GM12878 (cell line): ENCODE measurements at regions not wholly inside any gene's neighbourhood (a gene's known extent, or its start where the extent isn't known, plus 50 kb on each side); places are given as distances from the start of the nearest gene placed in this dataset.

ENCODE experiments used
- CBX3 ChIP-seq: fragments of 200-600 bp; sonication (generic); IDR thresholded peaks from 2 replicates; pipeline ENCODE4 v1.6.1; 2016; ENCODE audit warnings: low read depth, borderline replicate concordance
- HDAC2 ChIP-seq: fragments of 200-600 bp; sonication (generic); IDR thresholded peaks from 2 replicates; pipeline ENCODE4 v1.6.1; 2017
- HDAC6 ChIP-seq: fragments of 200-600 bp; sonication (generic); IDR thresholded peaks from one replicate; pipeline ENCODE4 v1.8.0; 2017; ENCODE audit warnings: antibody characterized with exemption; ENCODE audit not compliant: unreplicated experiment
- RELA ChIP-seq: fragments of 450-650 bp; IDR thresholded peaks from 2 replicates; pipeline ENCODE4 v1.8.0; 2014; ENCODE audit warnings: borderline replicate concordance; ENCODE audit not compliant: partially characterized antibody
- RUNX3 ChIP-seq: IDR thresholded peaks from 2 replicates; pipeline ENCODE4 v1.6.1; 2012; ENCODE audit warnings: low read length, inconsistent platforms
- SMAD5 ChIP-seq: IDR thresholded peaks from 2 replicates; pipeline ENCODE4 v1.6.1; 2016; ENCODE audit warnings: antibody characterized with exemption, low read depth
- SREBF1 ChIP-seq: IDR thresholded peaks from 2 replicates; pipeline ENCODE4 v1.6.1; 2012; ENCODE audit warnings: mild to moderate bottlenecking, low read length
- STAT1 ChIP-seq: fragments of 450-650 bp; conservative IDR thresholded peaks from 2 replicates; pipeline ENCODE4 v1.6.1; 2014; ENCODE audit warnings: antibody characterized with exemption, mild to moderate bottlenecking
- TBL1XR1 ChIP-seq: IDR thresholded peaks from 2 replicates; pipeline ENCODE4 v1.6.1; 2012; ENCODE audit warnings: low read depth, low read length, improper control_type of control experiment
- TF ChIP-seq, protein P1 (sequence below): fragments of 450-650 bp; formaldehyde crosslinking; IDR thresholded peaks from 2 replicates; pipeline ENCODE4 v1.5.0; 2022; ENCODE audit warnings: mild to moderate bottlenecking, missing genetic modification characterization
- TF ChIP-seq, protein P2 (sequence below): fragments of 450-650 bp; IDR thresholded peaks from 2 replicates; pipeline ENCODE4 v1.6.1; 2018; ENCODE audit warnings: mild to moderate bottlenecking, low read depth, moderate library complexity; ENCODE audit not compliant: partially characterized antibody
- TF ChIP-seq, protein P3 (sequence below): IDR thresholded peaks from 2 replicates; pipeline ENCODE4 v1.6.1; 2012; ENCODE audit warnings: mild to moderate bottlenecking, low read depth, low read length
- TF ChIP-seq, protein P4 (sequence below): IDR thresholded peaks from 2 replicates; pipeline ENCODE4 v1.6.1; 2011; ENCODE audit warnings: mild to moderate bottlenecking, low read depth, low read length, moderate library complexity; ENCODE audit not compliant: insufficient replicate concordance

DNA sequence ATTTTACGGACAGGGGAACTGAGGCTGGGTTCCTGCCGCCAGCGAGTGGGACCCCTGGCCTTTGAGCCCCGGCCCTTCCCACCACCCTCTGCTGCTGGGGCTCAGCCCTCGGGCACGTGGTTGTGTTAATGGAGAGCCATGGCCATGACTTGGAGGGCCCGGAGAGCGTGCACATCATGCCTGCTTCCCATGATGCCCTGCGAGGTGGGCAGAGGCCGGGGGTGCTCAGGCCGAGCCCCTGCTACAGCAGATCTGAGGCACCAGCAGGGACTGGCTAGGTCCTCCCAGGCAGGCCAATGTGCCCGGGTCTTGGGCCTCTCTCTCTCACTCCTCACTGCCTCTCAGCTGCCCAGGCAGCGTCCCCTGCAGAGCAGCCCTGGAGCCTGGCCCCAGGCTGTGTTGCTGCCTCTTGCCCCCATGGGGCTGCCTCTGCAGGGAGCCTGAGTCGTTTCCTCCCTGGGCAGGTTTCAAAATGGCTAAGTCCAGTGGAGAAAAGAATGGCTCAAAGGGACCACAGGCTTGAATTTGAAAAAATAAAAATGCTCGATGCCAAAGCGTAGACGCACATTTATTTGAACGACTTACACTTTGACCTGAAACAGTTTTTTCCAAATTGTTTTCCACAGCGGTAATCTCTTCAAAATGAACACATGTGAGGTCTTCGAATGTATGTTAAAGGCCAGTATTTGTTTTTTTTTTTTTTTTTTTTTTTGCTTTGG, 72.6 kb upstream of the CLDN5 start (continued):
- TF ChIP-seq, protein P1, sequence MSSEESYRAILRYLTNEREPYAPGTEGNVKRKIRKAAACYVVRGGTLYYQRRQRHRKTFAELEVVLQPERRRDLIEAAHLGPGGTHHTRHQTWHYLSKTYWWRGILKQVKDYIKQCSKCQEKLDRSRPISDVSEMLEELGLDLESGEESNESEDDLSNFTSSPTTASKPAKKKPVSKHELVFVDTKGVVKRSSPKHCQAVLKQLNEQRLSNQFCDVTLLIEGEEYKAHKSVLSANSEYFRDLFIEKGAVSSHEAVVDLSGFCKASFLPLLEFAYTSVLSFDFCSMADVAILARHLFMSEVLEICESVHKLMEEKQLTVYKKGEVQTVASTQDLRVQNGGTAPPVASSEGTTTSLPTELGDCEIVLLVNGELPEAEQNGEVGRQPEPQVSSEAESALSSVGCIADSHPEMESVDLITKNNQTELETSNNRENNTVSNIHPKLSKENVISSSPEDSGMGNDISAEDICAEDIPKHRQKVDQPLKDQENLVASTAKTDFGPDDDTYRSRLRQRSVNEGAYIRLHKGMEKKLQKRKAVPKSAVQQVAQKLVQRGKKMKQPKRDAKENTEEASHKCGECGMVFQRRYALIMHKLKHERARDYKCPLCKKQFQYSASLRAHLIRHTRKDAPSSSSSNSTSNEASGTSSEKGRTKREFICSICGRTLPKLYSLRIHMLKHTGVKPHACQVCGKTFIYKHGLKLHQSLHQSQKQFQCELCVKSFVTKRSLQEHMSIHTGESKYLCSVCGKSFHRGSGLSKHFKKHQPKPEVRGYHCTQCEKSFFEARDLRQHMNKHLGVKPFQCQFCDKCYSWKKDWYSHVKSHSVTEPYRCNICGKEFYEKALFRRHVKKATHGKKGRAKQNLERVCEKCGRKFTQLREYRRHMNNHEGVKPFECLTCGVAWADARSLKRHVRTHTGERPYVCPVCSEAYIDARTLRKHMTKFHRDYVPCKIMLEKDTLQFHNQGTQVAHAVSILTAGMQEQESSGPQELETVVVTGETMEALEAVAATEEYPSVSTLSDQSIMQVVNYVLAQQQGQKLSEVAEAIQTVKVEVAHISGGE (CRISPR knock-in tag): no peak
- TF ChIP-seq, protein P2, sequence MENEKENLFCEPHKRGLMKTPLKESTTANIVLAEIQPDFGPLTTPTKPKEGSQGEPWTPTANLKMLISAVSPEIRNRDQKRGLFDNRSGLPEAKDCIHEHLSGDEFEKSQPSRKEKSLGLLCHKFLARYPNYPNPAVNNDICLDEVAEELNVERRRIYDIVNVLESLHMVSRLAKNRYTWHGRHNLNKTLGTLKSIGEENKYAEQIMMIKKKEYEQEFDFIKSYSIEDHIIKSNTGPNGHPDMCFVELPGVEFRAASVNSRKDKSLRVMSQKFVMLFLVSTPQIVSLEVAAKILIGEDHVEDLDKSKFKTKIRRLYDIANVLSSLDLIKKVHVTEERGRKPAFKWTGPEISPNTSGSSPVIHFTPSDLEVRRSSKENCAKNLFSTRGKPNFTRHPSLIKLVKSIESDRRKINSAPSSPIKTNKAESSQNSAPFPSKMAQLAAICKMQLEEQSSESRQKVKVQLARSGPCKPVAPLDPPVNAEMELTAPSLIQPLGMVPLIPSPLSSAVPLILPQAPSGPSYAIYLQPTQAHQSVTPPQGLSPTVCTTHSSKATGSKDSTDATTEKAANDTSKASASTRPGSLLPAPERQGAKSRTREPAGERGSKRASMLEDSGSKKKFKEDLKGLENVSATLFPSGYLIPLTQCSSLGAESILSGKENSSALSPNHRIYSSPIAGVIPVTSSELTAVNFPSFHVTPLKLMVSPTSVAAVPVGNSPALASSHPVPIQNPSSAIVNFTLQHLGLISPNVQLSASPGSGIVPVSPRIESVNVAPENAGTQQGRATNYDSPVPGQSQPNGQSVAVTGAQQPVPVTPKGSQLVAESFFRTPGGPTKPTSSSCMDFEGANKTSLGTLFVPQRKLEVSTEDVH: no peak
- TF ChIP-seq, protein P3, sequence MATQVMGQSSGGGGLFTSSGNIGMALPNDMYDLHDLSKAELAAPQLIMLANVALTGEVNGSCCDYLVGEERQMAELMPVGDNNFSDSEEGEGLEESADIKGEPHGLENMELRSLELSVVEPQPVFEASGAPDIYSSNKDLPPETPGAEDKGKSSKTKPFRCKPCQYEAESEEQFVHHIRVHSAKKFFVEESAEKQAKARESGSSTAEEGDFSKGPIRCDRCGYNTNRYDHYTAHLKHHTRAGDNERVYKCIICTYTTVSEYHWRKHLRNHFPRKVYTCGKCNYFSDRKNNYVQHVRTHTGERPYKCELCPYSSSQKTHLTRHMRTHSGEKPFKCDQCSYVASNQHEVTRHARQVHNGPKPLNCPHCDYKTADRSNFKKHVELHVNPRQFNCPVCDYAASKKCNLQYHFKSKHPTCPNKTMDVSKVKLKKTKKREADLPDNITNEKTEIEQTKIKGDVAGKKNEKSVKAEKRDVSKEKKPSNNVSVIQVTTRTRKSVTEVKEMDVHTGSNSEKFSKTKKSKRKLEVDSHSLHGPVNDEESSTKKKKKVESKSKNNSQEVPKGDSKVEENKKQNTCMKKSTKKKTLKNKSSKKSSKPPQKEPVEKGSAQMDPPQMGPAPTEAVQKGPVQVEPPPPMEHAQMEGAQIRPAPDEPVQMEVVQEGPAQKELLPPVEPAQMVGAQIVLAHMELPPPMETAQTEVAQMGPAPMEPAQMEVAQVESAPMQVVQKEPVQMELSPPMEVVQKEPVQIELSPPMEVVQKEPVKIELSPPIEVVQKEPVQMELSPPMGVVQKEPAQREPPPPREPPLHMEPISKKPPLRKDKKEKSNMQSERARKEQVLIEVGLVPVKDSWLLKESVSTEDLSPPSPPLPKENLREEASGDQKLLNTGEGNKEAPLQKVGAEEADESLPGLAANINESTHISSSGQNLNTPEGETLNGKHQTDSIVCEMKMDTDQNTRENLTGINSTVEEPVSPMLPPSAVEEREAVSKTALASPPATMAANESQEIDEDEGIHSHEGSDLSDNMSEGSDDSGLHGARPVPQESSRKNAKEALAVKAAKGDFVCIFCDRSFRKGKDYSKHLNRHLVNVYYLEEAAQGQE: no peak
- TF ChIP-seq HDAC2 (no peak), CBX3 (no peak), HDAC6 (no peak), STAT1 (no peak), TBL1XR1 (no peak), SMAD5 (no peak), RELA (no peak), SREBF1 (no peak), RUNX3 (no peak)
- TF ChIP-seq, protein P4, sequence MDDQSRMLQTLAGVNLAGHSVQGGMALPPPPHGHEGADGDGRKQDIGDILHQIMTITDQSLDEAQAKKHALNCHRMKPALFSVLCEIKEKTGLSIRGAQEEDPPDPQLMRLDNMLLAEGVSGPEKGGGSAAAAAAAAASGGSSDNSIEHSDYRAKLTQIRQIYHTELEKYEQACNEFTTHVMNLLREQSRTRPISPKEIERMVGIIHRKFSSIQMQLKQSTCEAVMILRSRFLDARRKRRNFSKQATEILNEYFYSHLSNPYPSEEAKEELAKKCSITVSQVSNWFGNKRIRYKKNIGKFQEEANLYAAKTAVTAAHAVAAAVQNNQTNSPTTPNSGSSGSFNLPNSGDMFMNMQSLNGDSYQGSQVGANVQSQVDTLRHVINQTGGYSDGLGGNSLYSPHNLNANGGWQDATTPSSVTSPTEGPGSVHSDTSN: no peak
